Trophoblast cell (in vitro differentiated cells and primary cell): ENCODE measurements at regions not wholly inside any gene's neighbourhood (a gene's known extent, or its start where the extent isn't known, plus 50 kb on each side); places are given as distances from the start of the nearest gene placed in this dataset.

Source experiments
- DNase-seq, 2 donors: peaks; one replicate each; pipeline ENCODE4 v3.0.0-alpha.2; 2016
- H2AFZ ChIP-seq: 2 replicates; pipeline ENCODE4 v1.6.1; 2013; ENCODE audit warnings: low read length, moderate library complexity, mild to moderate bottlenecking; ENCODE audit not compliant: insufficient read depth, poor library complexity
- H2AK5ac ChIP-seq: 2 replicates; pipeline ENCODE4 v1.6.1; 2013; ENCODE audit warnings: mild to moderate bottlenecking, low read length
- H2BK120ac ChIP-seq: 2 replicates; pipeline ENCODE4 v1.6.1; 2013; ENCODE audit warnings: low read length, mild to moderate bottlenecking, moderate library complexity; ENCODE audit not compliant: insufficient read depth, poor library complexity
- H2BK12ac ChIP-seq: 2 replicates; pipeline ENCODE4 v1.6.1; 2013; ENCODE audit warnings: mild to moderate bottlenecking, low read length, moderate library complexity
- H2BK5ac ChIP-seq: 2 replicates; pipeline ENCODE4 v1.6.1; 2013; ENCODE audit warnings: low read length, low read depth, moderate library complexity, mild to moderate bottlenecking; ENCODE audit not compliant: poor library complexity
- H3K14ac ChIP-seq: 2 replicates; pipeline ENCODE4 v1.6.1; 2013; ENCODE audit warnings: mild to moderate bottlenecking, low read length
- H3K18ac ChIP-seq: 2 replicates; pipeline ENCODE4 v1.6.1; 2013; ENCODE audit warnings: mild to moderate bottlenecking, low read length
- H3K23ac ChIP-seq: 2 replicates; pipeline ENCODE4 v1.6.1; 2013; ENCODE audit warnings: low read length
- H3K27ac ChIP-seq: 2 replicates; pipeline ENCODE4 v1.5.1; 2013; ENCODE audit warnings: low read depth, mild to moderate bottlenecking, inconsistent platforms, low read length, moderate library complexity
- H3K27me3 ChIP-seq: 2 replicates; pipeline ENCODE4 v1.6.1; 2013; ENCODE audit warnings: inconsistent platforms, mild to moderate bottlenecking, low read length, moderate library complexity; ENCODE audit not compliant: insufficient read depth
- H3K36me3 ChIP-seq, 2 experiments: 1 replicate in 1 of 2; 2 replicates in 1 of 2; pipeline ENCODE4 v1.6.1; 2013; ENCODE audit warnings: low read length in 2 of 2, mild to moderate bottlenecking in 2 of 2, moderate library complexity in 1 of 2; ENCODE audit not compliant: insufficient read depth in 2 of 2, control insufficient read depth in 1 of 2
- H3K4ac ChIP-seq: 2 replicates; pipeline ENCODE4 v1.6.1; 2013; ENCODE audit warnings: low read depth, mild to moderate bottlenecking, low read length, moderate library complexity
- H3K4me1 ChIP-seq, 2 experiments: 1 replicate in 1 of 2; 2 replicates in 1 of 2; pipeline ENCODE4 v1.6.1; 2013; ENCODE audit warnings: low read length in 2 of 2, mild to moderate bottlenecking in 2 of 2, moderate library complexity in 1 of 2; ENCODE audit not compliant: insufficient read depth in 2 of 2, control insufficient read depth in 1 of 2
- H3K4me2 ChIP-seq: 2 replicates; pipeline ENCODE4 v1.6.1; 2013; ENCODE audit warnings: inconsistent platforms, mild to moderate bottlenecking, low read length, moderate library complexity
- H3K4me3 ChIP-seq: 2 replicates; pipeline ENCODE4 v1.5.1; 2013; ENCODE audit warnings: mild to moderate bottlenecking, low read depth, low read length, inconsistent platforms
- H3K79me1 ChIP-seq: one replicate; pipeline ENCODE4 v1.6.1; 2013; ENCODE audit warnings: low read length
- H3K79me2 ChIP-seq: 2 replicates; pipeline ENCODE4 v1.6.1; 2013; ENCODE audit warnings: low read length, mild to moderate bottlenecking; ENCODE audit not compliant: control insufficient read depth, insufficient read depth, poor library complexity
- H3K9ac ChIP-seq: 2 replicates; pipeline ENCODE4 v1.6.1; 2013; ENCODE audit warnings: mild to moderate bottlenecking, low read length
- H3K9me3 ChIP-seq: 2 replicates; pipeline ENCODE4 v1.6.1; 2013; ENCODE audit warnings: low read depth, mild to moderate bottlenecking, control low read depth, inconsistent platforms, low read length; ENCODE audit not compliant: insufficient read depth
- H4K12ac ChIP-seq: 2 replicates; pipeline ENCODE4 v1.6.1; 2013; ENCODE audit warnings: low read depth, mild to moderate bottlenecking, low read length, moderate library complexity
- H4K8ac ChIP-seq: 2 replicates; pipeline ENCODE4 v1.6.1; 2013; ENCODE audit warnings: low read depth, mild to moderate bottlenecking, low read length, moderate library complexity
- H4K91ac ChIP-seq: one replicate; pipeline ENCODE4 v1.6.1; 2013; ENCODE audit warnings: low read depth, mild to moderate bottlenecking, low read length, moderate library complexity
- WGBS: extraction: QIAGEN DNeasy Blood & Tissue Kit; methylation state at CpG from one replicate; pipeline ENCODE4 v1.1.7; 2013; ENCODE audit warnings: missing lambda C conversion rate; ENCODE audit not compliant: insufficient read length, insufficient coverage; ENCODE audit errors: extremely low coverage; 5-methylcytosine and 5-hydroxymethylcytosine counted together

- no peak overlapping the region for H3K18ac ChIP-seq
- no peak overlapping the region for H3K4ac ChIP-seq
- H3K23ac ChIP-seq, result no peak overlapping the region
- H3K27me3 ChIP-seq, result no peaks in the 10 kb centered on the region
- no peaks in the 10 kb centered on the region for H3K9me3 ChIP-seq
- no CpG with 5 or more reads among the region's 1 CpG for WGBS
- no peak overlapping the region for H3K9ac ChIP-seq
- no peak for DNase-seq
- H2AK5ac ChIP-seq, result no peak overlapping the region
- no peak overlapping the region for H2BK120ac ChIP-seq
- no peak overlapping the region for H4K12ac ChIP-seq
- H3K79me2 ChIP-seq, result no peaks in the 10 kb centered on the region
- no peak overlapping the region for H3K4me2 ChIP-seq
- no peak overlapping the region for H2BK12ac ChIP-seq
- H3K14ac ChIP-seq, result no peak overlapping the region
- no peaks in the 10 kb centered on the region for H3K4me1 ChIP-seq
- no peak overlapping the region for H4K91ac ChIP-seq
- H2BK5ac ChIP-seq, result no peak overlapping the region
- no peak overlapping the region for H3K27ac ChIP-seq
- H3K79me1 ChIP-seq, result no peaks in the 10 kb centered on the region
- H3K4me3 ChIP-seq, result no peak overlapping the region
- H3K36me3 ChIP-seq, result no peaks in the 10 kb centered on the region
- H4K8ac ChIP-seq, result no peak overlapping the region
- no peak overlapping the region for H2AFZ ChIP-seq
Measured at GRCh38 chr5:109971968-109972367, 282.2 kb downstream of the MAN2A1 start.

- Histone ChIP-seq H3K4me1 (no peaks in the 10 kb centered on the region), H3K27ac (no peak overlapping the region), H3K36me3 (no peaks in the 10 kb centered on the region), H3K14ac (no peak overlapping the region), H4K8ac (no peak overlapping the region), H2BK120ac (no peak overlapping the region), H2AFZ (no peak overlapping the region), H3K79me1 (no peaks in the 10 kb centered on the region), H2AK5ac (no peak overlapping the region), H3K4ac (no peak overlapping the region), H3K4me3 (no peak overlapping the region), H2BK12ac (no peak overlapping the region), H3K27me3 (no peaks in the 10 kb centered on the region), H3K79me2 (no peaks in the 10 kb centered on the region), H3K18ac (no peak overlapping the region), H3K23ac (no peak overlapping the region), H4K12ac (no peak overlapping the region), H3K4me2 (no peak overlapping the region), H3K9me3 (no peaks in the 10 kb centered on the region), H4K91ac (no peak overlapping the region), H3K9ac (no peak overlapping the region), H2BK5ac (no peak overlapping the region)
- no peak for DNase-seq
Measured at GRCh38 chr5:109981979-109982378, 292.3 kb downstream of the MAN2A1 start.

- no peak overlapping the region for H2AK5ac ChIP-seq
- H3K36me3 ChIP-seq, result no peaks in the 10 kb centered on the region
- no peak overlapping the region for H3K9ac ChIP-seq
- H4K12ac ChIP-seq, result no peak overlapping the region
- no peaks in the 10 kb centered on the region for H3K4me1 ChIP-seq
- H2AFZ ChIP-seq, result no peak overlapping the region
- no peak overlapping the region for H3K4me2 ChIP-seq
- no peak overlapping the region for H3K4ac ChIP-seq
- H3K9me3 ChIP-seq, result no peaks in the 10 kb centered on the region
- peak in 1 of 2 donors; percentile 14 for DNase-seq
- H3K27ac ChIP-seq, result no peak overlapping the region
- H2BK120ac ChIP-seq, result no peak overlapping the region
- no peak overlapping the region for H3K4me3 ChIP-seq
- no peak overlapping the region for H2BK5ac ChIP-seq
- no peak overlapping the region for H4K91ac ChIP-seq
- H3K79me2 ChIP-seq, result no peaks in the 10 kb centered on the region
- no peak overlapping the region for H3K18ac ChIP-seq
- H3K79me1 ChIP-seq, result no peaks in the 10 kb centered on the region
- no peak overlapping the region for H3K23ac ChIP-seq
- no peak overlapping the region for H2BK12ac ChIP-seq
- WGBS, result no CpG with 5 or more reads among the region's 3 CpGs
- no peaks in the 10 kb centered on the region for H3K27me3 ChIP-seq
- H3K14ac ChIP-seq, result no peak overlapping the region
- no peak overlapping the region for H4K8ac ChIP-seq
Measured at GRCh38 chr5:109982966-109983534, 293.3 kb downstream of the MAN2A1 start.

GRCh38 chr5:109986726-109987125, 297.0 kb downstream of the MAN2A1 start:
- H3K27ac ChIP-seq, result no peak overlapping the region
- H2BK5ac ChIP-seq, result no peak overlapping the region
- no peak overlapping the region for H4K8ac ChIP-seq
- H3K4me2 ChIP-seq, result no peak overlapping the region
- no peak overlapping the region for H3K4ac ChIP-seq
- no peaks in the 10 kb centered on the region for H3K27me3 ChIP-seq
- no peak overlapping the region for H2BK12ac ChIP-seq
- no peak overlapping the region for H2AFZ ChIP-seq
- H3K9me3 ChIP-seq, result no peaks in the 10 kb centered on the region
- H3K4me3 ChIP-seq, result no peak overlapping the region
- no peak overlapping the region for H2BK120ac ChIP-seq
- DNase-seq, result peak in 1 of 2 donors; percentile 35
- no peak overlapping the region for H3K9ac ChIP-seq
- H3K23ac ChIP-seq, result no peak overlapping the region
- no peaks in the 10 kb centered on the region for H3K4me1 ChIP-seq
- no peak overlapping the region for H4K12ac ChIP-seq
- no peak overlapping the region for H2AK5ac ChIP-seq
- H3K79me2 ChIP-seq, result no peaks in the 10 kb centered on the region
- no peaks in the 10 kb centered on the region for H3K36me3 ChIP-seq
- WGBS, result no CpG with 5 or more reads among the region's 2 CpGs
- H3K14ac ChIP-seq, result no peak overlapping the region
- no peaks in the 10 kb centered on the region for H3K79me1 ChIP-seq
- H4K91ac ChIP-seq, result no peak overlapping the region
- H3K18ac ChIP-seq, result no peak overlapping the region
